HEK293 (cell line): ENCODE measurements at regions not wholly inside any gene's neighbourhood (a gene's known extent, or its start where the extent isn't known, plus 50 kb on each side); places are given as distances from the start of the nearest gene placed in this dataset.

Experiments used
- CTCF ChIA-PET: fragments of 350-600 bp; formaldehyde crosslinking; extraction: SDS; loops from one replicate; lab custom pipeline; 2021; ENCODE audit warnings: antibody characterized with exemption; lab: Yijun Ruan, JAX
- POLR2A ChIA-PET: fragments of 300-600 bp; formaldehyde crosslinking; extraction: SDS; loops from one replicate; lab custom pipeline; 2020; ENCODE audit warnings: antibody characterized with exemption, inconsistent platforms; lab: Yijun Ruan, JAX
- H3K27ac ChIP-seq: fragments of 200-500 bp; sonication (Bioruptor generic); 2 replicates; pipeline ENCODE4 v1.5.1; 2014; ENCODE audit warnings: low read depth, low read length, control low read depth, inconsistent platforms; ENCODE audit errors: extremely low read depth
- H3K36me3 ChIP-seq, 2 experiments: fragments of 200-500 bp in 1 of 2; sonication (Bioruptor generic) in 1 of 2; 1 replicate in 1 of 2; 2 replicates in 1 of 2; pipeline ENCODE4 v1.5.1; 2014 to 2017; ENCODE audit warnings: inconsistent platforms in 2 of 2, low read length in 2 of 2; ENCODE audit not compliant: control insufficient read depth in 2 of 2, insufficient read depth in 1 of 2
- H3K4me1 ChIP-seq: fragments of 200-500 bp; sonication (Bioruptor generic); 2 replicates; pipeline ENCODE4 v1.5.1; 2014; ENCODE audit warnings: mild to moderate bottlenecking, low read length, inconsistent platforms; ENCODE audit not compliant: control insufficient read depth, insufficient read depth
- H3K4me3 ChIP-seq: 2 replicates; pipeline ENCODE4 v1.5.1; 2011; ENCODE audit warnings: low read depth, mild to moderate bottlenecking, control low read depth, low read length, moderate library complexity
- H3K9me3 ChIP-seq: fragments of 200-500 bp; sonication (Bioruptor generic); 2 replicates; pipeline ENCODE4 v1.5.1; 2014; ENCODE audit warnings: low read depth, low read length, inconsistent platforms; ENCODE audit not compliant: control insufficient read depth, insufficient read depth
- EGR2 ChIP-seq: fragments of 450-650 bp; formaldehyde crosslinking; IDR thresholded peaks from 2 replicates; pipeline ENCODE4 v1.5.1; 2016; ENCODE audit warnings: low read depth, missing biosample characterization, missing genetic modification characterization
- KLF10 ChIP-seq: fragments of 450-650 bp; IDR thresholded peaks from 2 replicates; pipeline ENCODE4 v1.5.1; 2018; ENCODE audit warnings: missing biosample characterization, mild to moderate bottlenecking, missing genetic modification characterization
- KLF9 ChIP-seq: fragments of 450-650 bp; formaldehyde crosslinking; IDR thresholded peaks from 2 replicates; pipeline ENCODE4 v1.5.1; 2016; ENCODE audit warnings: missing biosample characterization, missing genetic modification characterization, low read depth
- OSR2 ChIP-seq: fragments of 450-650 bp; formaldehyde crosslinking; IDR thresholded peaks from 2 replicates; pipeline ENCODE4 v1.5.1; 2016; ENCODE audit warnings: missing biosample characterization, missing genetic modification characterization
- PRDM1 ChIP-seq: fragments of 450-650 bp; formaldehyde crosslinking; IDR thresholded peaks from 2 replicates; pipeline ENCODE4; 2016; ENCODE audit warnings: missing biosample characterization, missing genetic modification characterization
- ZFHX2 ChIP-seq: fragments of 450-650 bp; formaldehyde crosslinking; conservative IDR thresholded peaks from 2 replicates; pipeline ENCODE4 v1.5.1; 2016; ENCODE audit warnings: missing biosample characterization, missing genetic modification characterization
- ZIC2 ChIP-seq: fragments of 450-650 bp; formaldehyde crosslinking; IDR thresholded peaks from 2 replicates; pipeline ENCODE4 v1.5.1; 2016; ENCODE audit warnings: missing biosample characterization, missing genetic modification characterization
- ZNF211 ChIP-seq: fragments of 450-650 bp; formaldehyde crosslinking; IDR thresholded peaks from 2 replicates; pipeline ENCODE4 v1.5.1; 2016; ENCODE audit warnings: low read depth, missing biosample characterization, missing genetic modification characterization
- ZNF214 ChIP-seq: fragments of 450-650 bp; formaldehyde crosslinking; IDR thresholded peaks from 2 replicates; pipeline ENCODE4 v1.5.1; 2017; ENCODE audit warnings: missing biosample characterization, mild to moderate bottlenecking, missing genetic modification characterization, borderline replicate concordance
- ZNF391 ChIP-seq: fragments of 450-650 bp; formaldehyde crosslinking; IDR thresholded peaks from 2 replicates; pipeline ENCODE4 v1.5.1; 2016; ENCODE audit warnings: low read depth, missing biosample characterization, missing genetic modification characterization, borderline replicate concordance
- ZNF549 ChIP-seq: fragments of 450-650 bp; IDR thresholded peaks from 2 replicates; pipeline ENCODE4 v1.5.1; 2018; ENCODE audit warnings: missing biosample characterization, missing genetic modification characterization, mild to moderate bottlenecking, inconsistent platforms, moderate library complexity
- ZNF571 ChIP-seq: fragments of 450-650 bp; formaldehyde crosslinking; IDR thresholded peaks from 2 replicates; pipeline ENCODE4 v1.5.0; 2017; ENCODE audit warnings: missing biosample characterization, missing genetic modification characterization
- ZNF596 ChIP-seq: fragments of 450-650 bp; IDR thresholded peaks from 2 replicates; pipeline ENCODE4 v1.5.0; 2018; ENCODE audit warnings: missing biosample characterization, mild to moderate bottlenecking, missing genetic modification characterization, moderate library complexity
- ZNF629 ChIP-seq: fragments of 450-650 bp; formaldehyde crosslinking; IDR thresholded peaks from 2 replicates; pipeline ENCODE4 v1.5.1; 2017; ENCODE audit warnings: missing biosample characterization, missing genetic modification characterization
- ZNF654 ChIP-seq: fragments of 450-650 bp; formaldehyde crosslinking; IDR thresholded peaks from 2 replicates; pipeline ENCODE4 v1.5.1; 2016; ENCODE audit warnings: low read depth, missing biosample characterization, missing genetic modification characterization
- ZNF658 ChIP-seq: fragments of 450-650 bp; formaldehyde crosslinking; IDR thresholded peaks from 2 replicates; pipeline ENCODE4; 2016; ENCODE audit warnings: missing biosample characterization, missing genetic modification characterization
- ZNF670 ChIP-seq: fragments of 450-650 bp; formaldehyde crosslinking; IDR thresholded peaks from 2 replicates; pipeline ENCODE4 v1.5.1; 2016; ENCODE audit warnings: missing biosample characterization, missing genetic modification characterization, low read depth
- ZNF768 ChIP-seq: fragments of 450-650 bp; formaldehyde crosslinking; IDR thresholded peaks from 2 replicates; pipeline ENCODE4 v1.5.1; 2018; ENCODE audit warnings: missing biosample characterization, mild to moderate bottlenecking, missing genetic modification characterization
- TF ChIP-seq, protein P1 (sequence below): fragments of 450-650 bp; formaldehyde crosslinking; IDR thresholded peaks from 2 replicates; pipeline ENCODE4 v1.5.1; 2016; ENCODE audit warnings: missing biosample characterization, missing genetic modification characterization
- TF ChIP-seq, protein P2 (sequence below): fragments of 450-650 bp; formaldehyde crosslinking; IDR thresholded peaks from 2 replicates; pipeline ENCODE4 v1.5.1; 2016; ENCODE audit warnings: missing biosample characterization, missing genetic modification characterization
- TF ChIP-seq, protein P3 (sequence below): IDR thresholded peaks from 2 replicates; pipeline ENCODE4 v1.6.1; 2011; ENCODE audit warnings: mild to moderate bottlenecking, low read depth, low read length, borderline replicate concordance

DNA sequence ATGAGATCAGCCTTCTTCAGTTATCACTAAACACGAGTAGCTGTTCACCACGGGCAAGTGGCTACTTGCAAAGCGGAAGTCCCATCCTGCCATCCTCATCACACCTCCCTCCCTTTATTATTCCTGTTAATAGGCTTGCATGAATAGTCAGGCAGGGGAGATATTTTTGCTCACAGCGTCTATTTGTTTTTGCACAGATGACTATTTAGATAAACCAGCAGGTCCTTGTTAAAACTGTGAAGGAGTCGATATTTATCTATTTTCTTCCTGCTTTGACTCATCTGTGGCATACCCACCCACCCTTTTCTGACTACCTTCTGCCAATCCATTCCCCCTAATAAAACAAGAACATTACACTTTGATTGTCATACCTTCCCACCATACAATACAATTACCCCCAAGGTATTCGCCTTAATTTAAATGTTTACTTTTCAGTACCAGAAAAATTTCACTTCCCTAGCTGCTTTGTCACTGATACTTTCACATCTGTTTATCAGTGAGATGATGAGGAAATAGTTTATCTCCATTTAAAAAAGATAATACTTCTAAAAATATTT lies 96.6 kb upstream of the BANK1 start (continued):
- TF ChIP-seq, protein P1, sequence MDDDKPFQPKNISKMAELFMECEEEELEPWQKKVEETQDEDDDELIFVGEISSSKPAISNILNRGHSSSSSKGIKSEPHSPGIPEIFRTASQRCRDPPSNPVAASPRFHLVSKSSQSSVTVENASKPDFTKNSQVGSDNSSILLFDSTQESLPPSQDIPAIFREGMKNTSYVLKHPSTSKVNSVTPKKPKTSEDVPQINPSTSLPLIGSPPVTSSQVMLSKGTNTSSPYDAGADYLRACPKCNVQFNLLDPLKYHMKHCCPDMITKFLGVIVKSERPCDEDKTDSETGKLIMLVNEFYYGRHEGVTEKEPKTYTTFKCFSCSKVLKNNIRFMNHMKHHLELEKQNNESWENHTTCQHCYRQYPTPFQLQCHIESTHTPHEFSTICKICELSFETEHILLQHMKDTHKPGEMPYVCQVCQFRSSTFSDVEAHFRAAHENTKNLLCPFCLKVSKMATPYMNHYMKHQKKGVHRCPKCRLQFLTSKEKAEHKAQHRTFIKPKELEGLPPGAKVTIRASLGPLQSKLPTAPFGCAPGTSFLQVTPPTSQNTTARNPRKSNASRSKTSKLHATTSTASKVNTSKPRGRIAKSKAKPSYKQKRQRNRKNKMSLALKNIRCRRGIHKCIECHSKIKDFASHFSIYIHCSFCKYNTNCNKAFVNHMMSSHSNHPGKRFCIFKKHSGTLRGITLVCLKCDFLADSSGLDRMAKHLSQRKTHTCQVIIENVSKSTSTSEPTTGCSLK (tag by site-specific recombination) = no peak
- no peak for TF ChIP-seq ZNF549 (tag by site-specific recombination)
- no peak for TF ChIP-seq ZNF658 (tag by site-specific recombination)
- peak; percentile 20; the same call in 1 of the 2 replicates for TF ChIP-seq ZIC2 (tag by site-specific recombination)
- TF ChIP-seq ZNF654 (tag by site-specific recombination) = no peak
- no peak for TF ChIP-seq ZNF768 (tag by site-specific recombination)
- TF ChIP-seq ZNF670 (tag by site-specific recombination) = no peak
- TF ChIP-seq ZNF214 (tag by site-specific recombination) = no peak
- TF ChIP-seq ZNF211 (tag by site-specific recombination) = no peak
- peak; percentile 27; the same call in 1 of the 2 replicates for TF ChIP-seq ZNF629 (tag by site-specific recombination)
- TF ChIP-seq ZNF596 (tag by site-specific recombination) = no peak
- no peak for TF ChIP-seq KLF10 (tag by site-specific recombination)
- 0 out of 2 replicates have a peak, but pooled peaks have one; percentile 23 for TF ChIP-seq ZFHX2 (tag by site-specific recombination)
- TF ChIP-seq OSR2 (tag by site-specific recombination) = peak; percentile 65
- TF ChIP-seq, protein P2, sequence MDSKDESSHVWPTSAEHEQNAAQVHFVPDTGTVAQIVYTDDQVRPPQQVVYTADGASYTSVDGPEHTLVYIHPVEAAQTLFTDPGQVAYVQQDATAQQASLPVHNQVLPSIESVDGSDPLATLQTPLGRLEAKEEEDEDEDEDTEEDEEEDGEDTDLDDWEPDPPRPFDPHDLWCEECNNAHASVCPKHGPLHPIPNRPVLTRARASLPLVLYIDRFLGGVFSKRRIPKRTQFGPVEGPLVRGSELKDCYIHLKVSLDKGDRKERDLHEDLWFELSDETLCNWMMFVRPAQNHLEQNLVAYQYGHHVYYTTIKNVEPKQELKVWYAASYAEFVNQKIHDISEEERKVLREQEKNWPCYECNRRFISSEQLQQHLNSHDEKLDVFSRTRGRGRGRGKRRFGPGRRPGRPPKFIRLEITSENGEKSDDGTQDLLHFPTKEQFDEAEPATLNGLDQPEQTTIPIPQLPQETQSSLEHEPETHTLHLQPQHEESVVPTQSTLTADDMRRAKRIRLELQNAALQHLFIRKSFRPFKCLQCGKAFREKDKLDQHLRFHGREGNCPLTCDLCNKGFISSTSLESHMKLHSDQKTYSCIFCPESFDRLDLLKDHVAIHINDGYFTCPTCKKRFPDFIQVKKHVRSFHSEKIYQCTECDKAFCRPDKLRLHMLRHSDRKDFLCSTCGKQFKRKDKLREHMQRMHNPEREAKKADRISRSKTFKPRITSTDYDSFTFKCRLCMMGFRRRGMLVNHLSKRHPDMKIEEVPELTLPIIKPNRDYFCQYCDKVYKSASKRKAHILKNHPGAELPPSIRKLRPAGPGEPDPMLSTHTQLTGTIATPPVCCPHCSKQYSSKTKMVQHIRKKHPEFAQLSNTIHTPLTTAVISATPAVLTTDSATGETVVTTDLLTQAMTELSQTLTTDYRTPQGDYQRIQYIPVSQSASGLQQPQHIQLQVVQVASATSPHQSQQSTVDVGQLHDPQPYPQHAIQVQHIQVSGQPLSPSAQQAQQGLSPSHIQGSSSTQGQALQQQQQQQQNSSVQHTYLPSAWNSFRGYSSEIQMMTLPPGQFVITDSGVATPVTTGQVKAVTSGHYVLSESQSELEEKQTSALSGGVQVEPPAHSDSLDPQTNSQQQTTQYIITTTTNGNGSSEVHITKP (tag by site-specific recombination) = peak; percentile 68
- no peak for TF ChIP-seq ZNF571 (tag by site-specific recombination)
- TF ChIP-seq EGR2 = peak; percentile 13; the same call in 1 of the 2 replicates

DNA sequence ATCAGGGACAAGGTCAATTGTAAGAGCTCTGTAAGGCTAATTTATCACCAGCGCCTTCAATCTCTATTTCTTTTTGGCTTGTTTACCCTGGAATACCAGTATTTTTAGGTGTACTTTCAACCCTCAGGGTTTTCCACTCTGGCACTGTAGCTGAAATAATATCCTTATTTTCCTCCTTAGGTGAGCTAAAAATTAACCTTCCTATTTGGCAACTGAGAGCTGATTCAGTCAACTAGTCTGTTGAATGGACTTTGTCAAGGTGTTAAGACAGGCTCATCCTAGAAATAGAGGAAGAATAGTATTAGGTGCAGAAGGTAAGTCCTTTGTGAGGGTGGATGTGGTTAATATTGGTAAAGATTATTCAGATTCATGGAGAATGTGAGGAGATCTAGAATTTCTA lies 101.3 kb upstream of the BANK1 start:
- Histone ChIP-seq H3K4me3 (no peak overlapping the region), H3K36me3 (no peaks in the 10 kb centered on the region), H3K27ac (no peak overlapping the region), H3K9me3 (no peaks in the 10 kb centered on the region), H3K4me1 (no peaks in the 10 kb centered on the region)
- no peak for TF ChIP-seq ZNF391 (tag by site-specific recombination)
- no peak for TF ChIP-seq KLF9 (tag by site-specific recombination)
- TF ChIP-seq, protein P3, sequence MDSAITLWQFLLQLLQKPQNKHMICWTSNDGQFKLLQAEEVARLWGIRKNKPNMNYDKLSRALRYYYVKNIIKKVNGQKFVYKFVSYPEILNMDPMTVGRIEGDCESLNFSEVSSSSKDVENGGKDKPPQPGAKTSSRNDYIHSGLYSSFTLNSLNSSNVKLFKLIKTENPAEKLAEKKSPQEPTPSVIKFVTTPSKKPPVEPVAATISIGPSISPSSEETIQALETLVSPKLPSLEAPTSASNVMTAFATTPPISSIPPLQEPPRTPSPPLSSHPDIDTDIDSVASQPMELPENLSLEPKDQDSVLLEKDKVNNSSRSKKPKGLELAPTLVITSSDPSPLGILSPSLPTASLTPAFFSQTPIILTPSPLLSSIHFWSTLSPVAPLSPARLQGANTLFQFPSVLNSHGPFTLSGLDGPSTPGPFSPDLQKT = no peak
- no peak for TF ChIP-seq PRDM1 (tag by site-specific recombination)
- ChIA-PET CTCF (no interaction called here), POLR2A (no interaction called here)
